NCI-H2107 (cell line): ENCODE measurements at regions not wholly inside any gene's neighbourhood (a gene's known extent, or its start where the extent isn't known, plus 50 kb on each side); places are given as distances from the start of the nearest gene placed in this dataset.
"Not testable (repeated sequence)": the region's sequence is repeated elsewhere in the genome, so short reads cannot be mapped to it uniquely, and the experiment has no call there.

ENCODE experiments used
- DNase-seq: peaks from one replicate; lab custom pipeline; 2025; lab: John Stamatoyannopoulos, UW

DNA sequence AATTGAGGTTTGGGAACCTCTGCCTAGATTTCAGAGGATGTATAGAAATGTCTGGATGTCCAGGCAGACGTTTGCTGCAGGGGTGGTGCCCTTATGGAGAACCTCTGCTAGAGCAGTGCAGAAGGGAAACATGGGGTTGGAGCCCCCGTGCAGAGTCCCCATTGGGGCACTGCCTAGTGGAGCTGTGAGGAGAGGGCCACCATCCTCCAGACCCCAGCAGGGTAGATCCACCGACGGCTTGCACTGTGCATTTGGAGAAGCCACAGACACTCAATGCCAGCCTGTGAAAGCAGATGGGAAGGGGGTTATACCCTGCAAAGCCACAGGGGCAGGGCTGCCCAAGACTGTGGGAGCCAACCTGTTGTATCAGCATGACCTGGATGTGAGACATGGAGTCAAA, 354.6 kb downstream of the ZNF326 start:
- no peak for DNase-seq

DNA sequence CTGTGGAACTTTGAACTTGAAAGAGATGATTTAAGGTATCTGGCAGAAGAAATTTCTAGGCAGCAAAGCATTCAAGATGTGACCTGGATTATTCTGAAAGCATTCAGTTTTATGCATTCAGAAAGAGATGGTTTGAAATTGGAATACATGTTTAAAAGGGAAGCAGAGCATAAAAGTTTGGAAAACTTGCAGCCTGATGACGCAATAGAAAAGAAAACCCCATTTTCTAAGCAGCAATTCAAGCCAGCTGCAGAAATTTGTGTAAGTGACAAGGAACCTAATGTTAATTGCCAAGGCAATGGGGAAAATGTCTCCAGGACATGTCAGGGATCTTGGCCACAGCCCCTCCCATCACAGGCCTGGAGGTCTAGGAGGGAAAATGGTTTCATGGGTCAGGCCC, 354.0 kb downstream of the ZNF326 start:
- DNase-seq: no peak

DNA sequence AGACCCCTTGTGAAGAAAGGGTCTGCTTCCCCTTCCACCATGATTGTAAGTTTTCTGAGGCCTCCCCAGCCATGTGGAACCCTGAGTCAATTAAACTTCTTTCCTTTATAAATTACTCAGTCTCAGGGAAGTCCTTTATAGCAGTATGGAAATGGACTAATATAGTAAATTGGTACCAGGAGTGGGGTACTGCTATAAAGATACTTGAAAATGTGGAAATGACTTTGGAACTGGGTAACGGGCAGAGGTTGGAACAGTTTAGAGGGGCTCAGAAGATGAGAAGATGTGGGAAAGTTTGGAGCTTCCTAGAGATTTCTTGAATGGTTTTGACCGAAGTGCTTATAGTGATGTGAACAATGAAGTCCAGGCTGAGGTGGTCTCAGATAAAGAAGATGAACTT, 353.5 kb downstream of the ZNF326 start:
- not testable (repeated sequence) for DNase-seq

DNA sequence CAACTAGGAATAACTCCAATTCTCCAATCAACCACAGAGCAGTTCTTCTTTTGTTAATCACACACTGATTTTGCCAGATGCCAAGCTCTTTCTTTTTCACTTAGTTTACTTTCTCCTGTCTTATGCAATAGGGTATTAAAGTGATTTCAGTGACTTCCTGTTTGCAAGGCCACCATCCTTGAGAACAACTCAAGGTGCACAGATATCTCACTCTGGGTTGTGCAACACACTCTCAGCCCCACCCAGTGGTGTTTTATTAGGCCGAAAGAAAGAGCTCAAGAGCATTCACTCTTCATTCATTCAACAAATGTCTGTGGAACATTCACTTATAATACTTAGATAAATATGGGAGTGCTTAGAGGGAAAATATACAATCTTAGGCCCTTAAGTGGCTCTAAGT, 352.5 kb downstream of the ZNF326 start:
- no peak for DNase-seq

DNA sequence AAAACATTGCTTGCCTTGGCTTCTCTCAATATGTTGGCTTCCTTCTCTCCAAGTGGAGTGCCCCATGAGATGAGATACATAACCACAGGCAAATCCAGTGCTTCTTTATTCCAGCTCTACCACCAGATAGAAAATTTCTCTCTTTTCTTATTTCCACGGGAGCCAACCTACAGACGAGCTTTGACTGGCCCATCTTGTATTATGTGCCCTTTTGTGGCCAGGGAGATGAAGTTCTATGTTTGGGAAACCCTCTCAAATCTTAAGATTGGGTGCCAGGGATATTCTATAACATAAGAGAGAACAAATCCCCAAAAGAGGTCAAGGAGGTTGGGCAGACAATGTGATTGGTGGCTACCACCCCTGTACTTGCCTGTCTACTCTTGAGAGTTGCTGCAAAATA, 351.8 kb downstream of the ZNF326 start:
- no peak for DNase-seq

DNA sequence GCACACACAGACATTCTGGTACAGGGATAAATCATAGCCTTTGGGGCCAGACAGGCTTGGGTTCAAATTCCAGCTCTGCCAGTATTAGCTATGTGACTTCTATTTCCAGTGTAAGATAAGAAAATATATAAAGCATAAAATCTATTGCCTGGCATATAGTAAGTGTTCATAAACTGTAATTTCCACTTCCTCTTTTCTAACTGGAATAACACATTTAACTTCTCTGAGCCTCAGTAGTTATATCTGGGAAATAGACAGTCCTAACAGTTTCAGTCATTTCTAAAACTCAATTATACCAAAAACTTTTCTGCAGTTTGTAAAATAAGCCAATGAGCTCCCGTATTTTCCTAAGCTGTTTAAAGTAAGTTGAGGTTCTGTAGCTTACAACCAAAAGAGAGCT, 351.4 kb downstream of the ZNF326 start:
- DNase-seq: no peak

DNA sequence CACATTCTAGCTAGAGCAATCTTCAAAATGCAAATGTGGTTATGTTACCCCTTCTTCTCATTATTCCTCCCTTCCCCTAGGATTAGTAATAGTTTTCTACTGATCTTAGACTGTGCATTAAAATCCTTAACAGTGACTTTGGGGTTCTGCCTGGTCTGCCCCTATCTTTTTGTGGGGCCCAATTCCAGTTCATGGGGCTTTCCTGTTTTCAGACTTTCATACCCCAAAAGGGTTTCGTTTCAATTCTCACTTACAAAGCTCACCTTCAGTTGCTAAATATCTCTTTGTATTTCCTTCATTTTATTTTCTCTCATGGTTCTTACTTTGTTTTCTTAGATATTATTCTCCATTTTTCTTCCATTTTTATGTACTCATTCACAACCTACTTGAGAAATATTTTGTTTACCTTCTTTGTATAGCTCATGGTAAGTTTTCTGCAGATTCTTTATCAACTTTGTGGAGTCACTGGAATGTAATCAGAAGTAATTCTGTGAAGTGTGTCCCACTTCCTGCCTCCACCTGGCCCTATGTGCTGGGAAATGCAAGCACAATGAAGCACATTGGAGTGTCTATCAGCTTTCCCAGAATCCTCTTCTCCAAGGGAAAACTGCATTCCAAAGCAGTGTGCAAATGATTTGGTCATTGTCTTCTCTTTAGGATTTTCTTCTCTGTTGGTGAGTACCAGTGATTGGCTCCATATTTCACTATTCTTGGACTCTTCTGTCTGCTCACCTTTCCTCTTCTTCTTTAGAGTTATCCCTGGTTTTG, 350.2 kb downstream of the ZNF326 start:
- no peak for DNase-seq

DNA sequence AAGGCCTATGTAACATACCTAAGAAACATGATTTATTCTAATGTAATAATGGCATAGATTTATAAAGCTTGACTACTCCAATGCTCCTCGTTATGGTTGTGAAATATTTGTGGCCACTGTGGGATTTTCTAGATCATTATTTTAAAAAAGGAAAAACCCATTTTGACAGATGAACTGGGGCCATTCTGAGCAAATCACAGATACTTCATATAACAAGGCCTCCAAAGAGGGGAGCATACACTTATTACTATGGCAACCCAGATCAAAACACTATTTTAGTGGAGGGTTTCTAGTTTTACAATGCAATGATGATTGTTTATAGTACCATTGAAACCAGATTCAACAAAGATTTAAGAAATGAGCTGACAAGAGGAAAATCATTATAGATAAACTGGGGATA, 346.6 kb downstream of the ZNF326 start:
- no peak for DNase-seq

DNA sequence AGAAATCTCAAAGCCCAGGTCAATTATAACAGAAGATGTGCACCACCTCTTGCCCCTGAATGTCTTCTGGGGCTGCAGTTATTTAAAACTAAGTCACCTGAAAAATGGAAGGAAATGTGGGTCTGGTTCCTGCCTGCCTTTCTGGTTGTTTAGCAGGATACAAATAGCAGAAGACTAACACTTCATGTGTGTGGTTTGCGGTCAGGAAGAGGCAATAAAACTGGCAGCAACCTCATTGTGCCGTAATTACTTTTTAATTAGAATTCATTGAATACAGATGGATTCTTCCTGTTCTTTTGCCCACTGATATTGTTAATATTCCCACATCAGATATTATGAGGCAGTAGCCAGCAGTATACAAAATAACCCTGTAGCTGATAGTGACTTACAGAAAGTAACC, 345.7 kb downstream of the ZNF326 start:
- DNase-seq: no peak

DNA sequence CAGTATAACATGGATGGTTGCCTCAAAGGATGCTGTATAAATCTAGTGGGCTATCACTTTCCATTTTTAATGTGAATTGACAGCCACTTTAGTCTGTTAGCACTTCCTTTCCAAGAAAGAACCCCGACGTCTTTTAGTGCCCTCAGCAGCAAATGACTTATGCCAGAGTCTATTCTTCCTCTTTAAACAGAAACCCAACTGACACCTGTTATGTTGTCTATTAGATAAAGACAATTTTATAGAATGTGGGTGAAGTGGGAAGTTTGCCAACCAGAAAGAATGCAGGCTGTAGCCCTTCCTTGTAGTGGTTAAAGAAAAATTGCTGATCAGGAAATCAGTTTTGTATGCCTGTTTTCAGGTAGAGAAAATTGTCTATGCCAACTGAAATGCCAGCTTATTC, 344.9 kb downstream of the ZNF326 start:
- DNase-seq: no peak

DNA sequence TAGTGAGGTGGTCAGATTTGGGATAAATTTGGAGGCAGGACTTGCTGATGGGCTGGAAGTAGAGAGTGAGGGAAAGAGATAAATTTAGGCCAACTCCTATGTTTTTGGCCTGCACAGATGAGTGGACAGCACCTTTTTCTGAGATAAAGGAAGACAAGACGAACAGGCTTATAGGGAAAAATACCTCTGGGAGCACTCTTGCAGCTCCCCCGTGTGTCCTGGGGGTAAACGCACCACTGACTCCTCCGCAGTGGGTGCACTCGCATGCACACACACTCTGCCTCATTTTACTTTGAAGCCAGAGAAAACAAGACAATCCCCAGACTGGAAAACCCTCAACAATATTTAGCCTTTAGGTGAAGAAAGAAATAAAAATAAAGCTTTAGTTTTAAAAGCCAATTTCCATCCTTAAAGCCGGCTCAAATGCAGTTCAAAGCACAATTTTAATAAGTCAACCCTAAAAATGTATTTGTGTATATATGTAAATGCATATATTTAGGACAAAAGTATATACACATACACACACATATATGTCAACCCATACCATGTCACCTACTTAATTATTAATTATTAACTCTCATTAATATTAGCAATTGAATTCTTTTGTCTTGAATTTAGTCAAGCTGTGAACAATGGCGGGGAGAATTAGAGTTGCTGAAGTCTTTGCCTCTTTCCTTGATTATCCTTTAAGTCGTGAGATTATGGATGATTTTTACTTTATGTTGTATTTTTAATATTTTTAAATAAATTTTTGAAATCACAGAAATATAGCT, 341.8 kb downstream of the ZNF326 start:
- DNase-seq: no peak

DNA sequence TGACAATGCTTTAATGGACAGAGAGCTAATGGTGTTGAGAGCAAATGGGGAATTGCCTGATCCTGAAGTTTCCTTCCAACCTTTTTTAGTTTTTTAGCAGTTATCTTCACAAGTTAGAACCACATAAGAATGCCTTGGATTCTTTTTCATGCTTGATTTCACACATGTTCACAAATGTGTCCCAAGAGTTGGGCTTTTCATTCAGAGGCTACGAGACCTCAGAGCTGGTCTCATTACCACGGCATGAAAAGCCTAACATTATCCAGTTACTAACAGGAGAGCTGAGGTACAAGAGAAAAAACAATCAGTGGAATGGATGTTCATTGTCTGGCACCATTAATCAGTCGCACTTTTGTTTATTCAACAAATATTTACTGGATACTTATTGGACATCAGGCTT, 340.6 kb downstream of the ZNF326 start:
- DNase-seq: no peak

DNA sequence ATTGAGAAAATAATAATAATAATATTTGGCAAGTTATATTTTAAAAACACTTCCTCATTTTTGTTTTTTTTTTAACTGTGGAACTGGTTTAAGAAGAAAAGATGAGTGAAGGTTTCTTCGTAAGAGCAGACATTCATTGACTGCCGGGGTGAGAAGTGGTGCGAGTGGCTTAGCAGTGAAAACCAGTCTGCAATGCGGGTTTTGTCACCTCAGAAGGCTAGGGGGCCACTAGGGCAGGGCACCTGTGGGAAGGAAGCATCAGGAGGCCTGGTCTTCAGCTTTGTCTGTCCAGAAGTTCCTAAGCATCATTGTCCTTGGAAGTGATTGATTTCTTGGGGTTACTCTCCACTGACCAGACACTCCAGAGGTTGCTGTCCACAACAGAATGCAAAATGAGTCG, 339.2 kb downstream of the ZNF326 start:
- DNase-seq: no peak

DNA sequence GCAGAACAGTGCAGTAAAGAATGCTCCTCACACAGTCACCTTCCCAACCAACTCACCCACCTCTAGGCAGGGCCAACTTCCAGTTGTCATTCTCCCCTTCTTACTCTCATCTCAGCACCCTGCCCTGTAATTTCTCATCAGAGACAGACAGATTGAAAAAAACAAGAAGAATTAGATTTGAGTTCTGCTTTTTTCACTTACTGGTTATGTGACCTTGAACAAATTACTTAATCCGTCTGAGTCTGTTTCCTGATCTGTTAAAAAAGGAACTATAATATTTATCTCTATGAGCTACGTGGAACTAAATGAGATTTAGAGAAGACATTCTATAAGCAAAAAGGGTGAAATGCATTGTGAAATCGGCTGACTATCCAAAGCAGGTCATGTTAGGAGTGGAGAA, 330.3 kb downstream of the ZNF326 start:
- DNase-seq: no peak

DNA sequence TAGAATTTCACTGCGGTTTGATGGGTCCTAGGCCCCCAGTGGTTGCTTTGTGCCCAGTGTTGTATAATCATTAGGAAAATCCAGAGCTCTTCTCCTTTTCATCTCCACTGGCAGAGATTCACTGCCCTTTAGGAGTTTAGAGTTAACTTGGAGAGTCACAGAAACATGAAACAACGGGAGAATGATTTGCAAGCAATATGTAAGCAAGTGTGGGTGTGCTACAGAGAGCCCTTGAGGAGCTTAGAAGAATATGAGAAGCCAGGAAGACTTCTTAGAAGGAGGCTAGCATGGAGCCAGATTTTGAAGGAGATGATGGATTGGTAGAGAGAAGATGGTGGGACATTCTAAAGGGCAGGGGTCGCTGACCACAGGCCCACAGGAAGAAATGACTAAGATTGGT, 327.3 kb downstream of the ZNF326 start:
- DNase-seq: no peak

DNA sequence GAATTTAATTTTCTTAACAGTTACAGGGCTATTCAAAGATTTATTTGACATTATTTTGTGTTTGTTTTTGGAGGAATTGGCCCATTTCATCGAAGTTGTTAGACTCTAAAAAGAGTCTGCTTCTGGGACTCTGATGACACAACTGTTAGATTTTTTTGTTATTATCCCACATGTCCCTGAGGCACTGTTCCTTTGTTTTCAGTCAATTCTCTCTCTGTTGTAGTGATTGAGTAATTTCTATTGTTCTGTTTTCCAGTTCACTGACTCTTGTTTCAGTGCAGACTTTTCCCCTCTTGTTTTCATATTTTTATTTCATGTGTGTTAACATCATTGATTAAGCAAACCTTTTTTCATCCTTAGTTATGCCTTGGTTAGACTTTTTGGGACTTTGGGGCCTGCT, 325.0 kb downstream of the ZNF326 start:
- no peak for DNase-seq

DNA sequence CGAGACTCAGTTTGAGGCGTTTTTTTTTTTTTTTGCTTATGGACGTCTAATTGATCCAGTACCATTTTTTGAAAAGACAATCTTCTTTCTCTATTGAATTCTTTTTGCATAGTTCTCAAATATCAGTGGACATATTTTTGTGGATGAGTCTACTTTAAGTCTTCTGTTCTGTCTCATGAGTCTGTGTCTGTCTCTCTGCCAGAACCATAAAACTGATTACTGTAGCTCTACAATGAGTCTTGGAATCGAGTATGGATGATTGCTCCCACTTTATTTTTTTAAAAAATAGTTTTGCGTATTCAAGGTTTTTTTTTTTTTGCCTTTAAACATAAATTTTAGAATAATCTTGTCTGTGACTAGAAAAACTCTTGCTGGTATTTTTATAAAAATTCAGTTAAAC, 323.5 kb downstream of the ZNF326 start:
- DNase-seq: no peak

DNA sequence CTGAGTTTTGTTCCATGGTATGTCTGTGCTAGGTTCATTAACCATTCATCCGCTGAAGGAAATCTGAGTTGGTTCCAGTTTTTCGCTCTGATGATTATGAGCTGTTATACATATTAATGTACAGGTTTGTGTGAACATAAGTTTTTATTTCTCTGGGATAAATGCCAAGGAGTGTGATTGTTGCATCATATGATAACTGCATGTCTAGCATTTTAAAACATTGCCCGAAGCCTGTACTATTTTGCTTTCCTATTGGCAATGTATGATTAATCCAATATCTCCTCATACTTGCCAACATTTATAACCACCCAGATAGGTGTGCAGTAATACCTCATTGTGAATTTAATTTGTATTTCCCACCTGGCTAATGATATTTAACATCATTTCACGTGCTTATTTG, 322.7 kb downstream of the ZNF326 start:
- no peak for DNase-seq

DNA sequence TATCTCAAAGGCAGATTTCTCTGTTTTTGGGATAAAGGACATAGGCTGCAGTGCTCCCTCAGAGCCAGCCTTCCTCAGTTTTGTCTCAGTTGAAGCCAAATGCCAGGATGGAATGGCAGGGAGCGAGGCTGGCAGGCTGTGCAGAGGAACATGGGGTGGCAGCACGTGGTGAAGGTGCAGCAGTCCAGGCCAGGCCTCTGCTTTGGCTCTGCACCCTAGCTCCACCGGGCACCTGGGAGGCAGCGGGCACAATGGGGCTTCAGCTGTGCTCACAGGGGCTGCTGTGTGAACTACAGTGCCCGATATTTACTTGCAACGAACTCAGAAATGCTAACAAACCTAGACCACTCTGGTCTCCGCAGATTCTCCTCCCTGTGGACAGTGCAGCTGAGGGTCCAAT, 319.6 kb downstream of the ZNF326 start:
- no peak for DNase-seq

DNA sequence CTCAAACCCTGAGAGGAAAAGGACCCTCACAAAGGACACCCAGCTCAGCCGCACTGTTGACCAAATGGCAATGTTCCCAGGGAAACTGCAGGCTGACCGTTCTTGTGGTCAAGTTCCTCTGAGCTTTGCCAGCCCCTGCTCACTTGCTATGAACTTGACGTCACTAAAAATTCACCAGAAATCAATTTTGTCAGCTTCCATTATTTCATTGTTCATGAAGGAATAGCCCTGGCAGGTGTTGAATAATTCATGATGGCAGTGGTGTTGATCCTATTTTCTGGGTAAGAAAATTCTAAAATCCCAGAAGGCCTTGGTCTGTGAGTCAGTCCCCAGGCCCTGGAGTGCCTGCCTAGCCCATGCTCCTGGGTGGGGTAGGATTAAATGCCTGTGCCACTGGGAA, 318.9 kb downstream of the ZNF326 start:
- DNase-seq: no peak

DNA sequence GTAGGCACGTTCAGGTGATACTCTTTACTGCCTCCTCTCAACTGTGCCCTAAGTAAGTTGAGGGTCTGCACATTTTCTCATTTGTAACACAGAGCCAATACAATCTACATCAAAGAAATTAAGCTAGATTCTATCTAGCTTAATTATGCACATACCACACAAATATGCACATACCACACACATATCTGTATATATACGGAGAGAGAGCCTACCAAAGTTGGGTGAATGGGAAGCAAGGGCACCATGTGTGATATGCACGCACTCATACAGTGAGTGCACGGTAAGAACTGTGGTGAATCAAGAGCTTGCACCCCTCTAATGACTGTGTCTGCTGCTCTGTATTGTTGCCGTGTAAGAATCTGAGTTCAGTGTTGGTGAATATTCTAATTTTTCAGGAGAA, 314.9 kb downstream of the ZNF326 start:
- DNase-seq: no peak

DNA sequence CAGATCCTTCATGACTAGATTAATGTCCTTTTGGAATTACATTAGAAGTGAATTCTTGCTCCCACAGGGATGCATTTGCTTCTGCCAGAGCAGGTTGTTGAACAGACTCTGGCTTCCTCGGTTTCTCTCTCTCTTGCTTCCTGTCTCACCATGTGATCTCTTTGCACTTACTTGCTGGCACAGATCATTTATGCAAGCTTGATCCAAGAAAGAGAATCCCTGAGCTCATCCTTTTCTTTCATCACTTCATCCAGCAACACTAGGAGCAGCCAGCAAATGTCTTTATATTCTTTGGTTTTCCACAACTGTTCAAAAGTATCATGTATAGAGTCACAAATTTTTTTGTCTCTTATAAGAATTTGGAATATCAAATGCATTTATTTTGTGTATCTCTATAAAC, 313.5 kb downstream of the ZNF326 start:
- no peak for DNase-seq

DNA sequence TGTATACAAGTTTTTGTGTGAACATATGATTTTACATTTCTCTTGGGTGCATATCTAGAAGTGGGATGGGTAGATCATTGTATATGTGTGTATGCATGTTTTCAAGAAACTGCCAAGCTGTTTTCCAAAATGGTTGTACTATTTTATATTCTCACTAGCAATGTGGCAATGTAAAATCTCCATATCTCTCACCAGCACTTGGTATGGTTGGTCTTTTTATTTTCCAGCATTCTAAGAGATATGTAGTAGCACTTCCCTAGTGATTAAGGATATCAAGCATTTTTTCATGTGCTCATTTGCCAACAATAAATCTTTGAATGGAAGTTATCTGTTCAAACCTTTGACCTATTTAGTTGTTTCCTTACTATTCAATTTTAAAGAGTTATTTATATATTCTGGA, 310.7 kb downstream of the ZNF326 start:
- no peak for DNase-seq

DNA sequence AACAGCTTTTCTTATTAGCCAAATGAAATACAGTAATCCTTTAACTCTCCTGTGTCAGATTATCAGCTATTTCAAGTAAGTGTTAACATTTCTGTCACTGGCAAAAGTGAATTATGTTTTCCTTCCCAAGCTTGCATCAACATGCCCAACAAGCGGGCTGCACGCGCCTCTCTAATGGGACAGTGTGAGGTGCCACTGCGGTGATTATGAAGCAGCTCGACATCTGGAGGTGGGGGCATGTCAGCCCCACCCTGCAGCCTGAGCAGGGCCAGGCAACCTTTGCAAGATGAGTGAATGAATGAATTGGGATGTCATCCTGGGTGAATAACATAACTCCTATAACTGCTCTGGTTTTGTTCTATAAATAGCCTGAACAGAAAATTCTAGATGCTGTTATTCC, 301.4 kb downstream of the ZNF326 start:
- DNase-seq: no peak
